GM19468 (cell line): ENCODE measurements at regions not wholly inside any gene's neighbourhood (a gene's known extent, or its start where the extent isn't known, plus 50 kb on each side); places are given as distances from the start of the nearest gene placed in this dataset.
A peak's percentile ranks its signal among the peaks of the same experiment; 100 is the strongest.

Experiments used
- ATAC-seq: cut with Tn5 transposase; IDR thresholded peaks from one replicate; pipeline ENCODE4 v1.9.1; 2021; ENCODE audit warnings: mild to moderate bottlenecking, moderate library complexity, moderate number of reproducible peaks; ENCODE audit not compliant: unreplicated experiment; ENCODE audit errors: extremely low read depth

- ATAC-seq, result no peak
Measured at GRCh38 chr2:144285324-144285723, 234.6 kb downstream of the ZEB2 start.

- ATAC-seq, result no peak
Measured at GRCh38 chr2:144281476-144281875, 238.4 kb downstream of the ZEB2 start.

DNA sequence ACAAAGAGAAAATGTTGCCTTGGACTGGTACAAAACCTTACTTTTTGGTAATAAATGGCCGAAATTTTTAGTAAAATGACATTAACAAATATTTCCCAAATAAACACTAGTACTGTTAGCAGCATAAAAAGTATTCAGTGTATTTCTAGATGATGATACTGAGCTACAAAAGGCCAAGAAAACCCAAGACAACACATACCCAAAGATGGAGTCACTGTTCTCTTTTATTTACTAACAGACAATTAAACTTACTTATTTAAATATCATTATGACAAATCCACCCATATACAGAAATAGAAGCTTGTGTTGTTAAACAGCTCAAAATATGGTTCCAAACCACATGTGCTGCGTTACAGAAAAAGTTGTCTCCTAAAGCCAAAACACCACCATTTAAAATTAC, 239.9 kb downstream of the ZEB2 start:
- no peak for ATAC-seq

DNA sequence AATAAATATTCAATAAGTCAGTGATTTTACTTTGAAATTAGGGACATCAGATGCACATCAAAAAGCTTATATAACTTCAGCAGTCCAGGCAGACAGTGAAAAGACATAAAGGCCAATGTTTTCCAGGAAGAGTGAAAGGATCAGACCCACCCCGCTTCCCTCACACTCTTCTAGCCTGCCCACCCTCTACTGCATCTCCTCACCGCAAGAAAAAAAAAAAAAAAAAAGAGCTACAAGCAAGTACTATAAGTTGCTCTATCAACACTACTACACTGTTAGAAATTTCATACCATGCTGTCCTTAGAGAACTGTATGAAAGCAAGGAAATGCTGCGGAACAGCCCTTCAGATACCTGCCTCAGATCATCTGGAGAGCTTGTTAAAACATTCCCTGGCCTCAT, 240.8 kb downstream of the ZEB2 start:
- ATAC-seq, result no peak

DNA sequence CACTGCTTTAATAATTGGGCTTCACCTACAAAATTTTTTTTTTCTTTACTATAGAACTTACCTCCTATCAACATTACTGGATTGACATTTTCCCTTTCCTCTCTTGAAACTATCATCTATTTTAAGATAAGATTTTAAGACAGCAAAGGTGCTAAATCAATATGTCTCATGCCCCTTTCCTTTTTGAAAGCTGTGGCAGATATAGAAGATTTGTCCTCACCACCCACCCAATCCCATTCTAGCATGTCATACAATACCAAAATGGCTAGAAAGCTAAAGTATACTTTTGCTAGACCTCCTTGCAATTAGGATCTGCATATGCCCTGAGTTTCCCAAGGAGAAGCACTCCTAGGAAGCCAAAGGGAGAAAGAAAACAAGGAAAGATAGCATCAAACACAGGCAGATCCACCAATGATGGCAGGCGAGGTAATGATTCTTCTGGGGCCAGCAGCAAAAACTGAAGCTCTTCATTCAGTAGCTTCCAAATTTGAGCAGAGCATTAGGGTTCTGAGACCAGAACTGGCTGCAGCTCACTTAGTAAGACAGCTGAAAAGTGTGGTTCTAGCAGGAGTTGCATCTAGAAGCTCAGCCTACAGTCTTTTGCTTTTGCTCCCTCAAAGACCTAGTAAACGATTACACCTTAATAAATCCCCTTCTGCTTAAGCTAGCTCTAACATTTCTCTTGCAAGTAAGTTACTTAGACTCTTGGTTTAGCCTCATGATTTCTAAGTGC, 242.1 kb downstream of the ZEB2 start:
- no peak for ATAC-seq

GRCh38 chr2:144275340-144275739, 244.6 kb downstream of the ZEB2 start:
- no peak for ATAC-seq

- no peak for ATAC-seq
Measured at GRCh38 chr2:144274131-144274530, 245.8 kb downstream of the ZEB2 start.

DNA sequence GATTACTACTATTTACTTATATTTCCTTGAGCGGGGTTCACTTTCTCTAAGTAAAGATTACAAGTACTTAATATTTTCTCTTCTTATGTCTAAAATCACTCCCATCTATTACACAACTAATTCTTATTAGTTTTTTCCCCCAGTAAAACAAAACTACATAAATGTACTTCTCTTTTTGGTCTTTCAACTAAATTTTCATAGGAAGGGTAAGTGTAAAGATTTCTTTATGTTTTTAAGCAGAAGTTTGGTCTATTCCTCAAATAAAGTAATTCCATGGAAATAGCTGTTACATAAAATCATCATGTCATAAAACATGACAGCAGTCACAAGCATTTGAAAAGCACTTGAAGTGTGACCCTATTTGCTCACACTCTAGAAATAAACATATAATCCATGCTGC, 249.0 kb downstream of the ZEB2 start:
- no peak for ATAC-seq

- no peak for ATAC-seq
Measured at GRCh38 chr2:144268036-144268678, 251.8 kb downstream of the ZEB2 start.

- ATAC-seq, result peak; percentile 68
Measured at GRCh38 chr2:144267239-144267638, 252.7 kb downstream of the ZEB2 start.

DNA sequence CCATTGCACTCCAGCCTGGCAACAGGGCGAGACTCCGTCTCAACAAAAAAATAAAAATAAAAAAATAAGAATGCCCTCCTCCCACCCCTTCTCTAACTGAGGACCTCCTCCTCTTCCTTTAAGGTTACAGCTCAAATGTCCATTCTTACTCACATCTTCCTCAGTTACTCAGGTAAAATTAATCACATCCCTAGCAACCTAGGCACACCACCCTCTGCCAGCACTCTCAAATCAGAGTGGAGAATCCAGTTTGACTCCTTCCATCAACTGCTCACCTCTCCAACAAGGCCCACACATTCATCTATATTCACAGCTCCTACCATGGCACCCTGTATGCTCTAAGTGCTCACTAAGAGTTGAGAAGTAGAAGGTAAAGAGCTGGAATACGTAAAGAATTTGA, 254.3 kb downstream of the ZEB2 start:
- ATAC-seq, result no peak

DNA sequence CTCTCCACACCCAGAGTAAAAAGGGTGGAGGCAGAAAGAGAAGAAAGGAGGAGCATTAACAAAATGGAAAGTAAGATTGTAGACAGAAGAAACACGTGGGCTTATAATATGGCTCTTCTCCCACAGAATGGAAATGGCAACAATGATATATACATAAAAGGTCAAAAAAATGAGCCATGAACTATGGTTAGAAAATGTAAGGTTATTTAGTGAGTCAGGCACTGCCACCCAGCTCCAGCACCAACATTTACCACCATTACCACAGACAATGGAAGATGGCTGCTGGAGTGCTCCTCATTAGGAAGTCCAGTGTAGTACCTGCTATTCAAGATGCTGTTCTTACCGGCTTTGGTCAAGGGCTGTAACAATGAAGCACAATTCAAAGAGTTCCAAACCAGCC, 258.0 kb downstream of the ZEB2 start:
- no peak for ATAC-seq

DNA sequence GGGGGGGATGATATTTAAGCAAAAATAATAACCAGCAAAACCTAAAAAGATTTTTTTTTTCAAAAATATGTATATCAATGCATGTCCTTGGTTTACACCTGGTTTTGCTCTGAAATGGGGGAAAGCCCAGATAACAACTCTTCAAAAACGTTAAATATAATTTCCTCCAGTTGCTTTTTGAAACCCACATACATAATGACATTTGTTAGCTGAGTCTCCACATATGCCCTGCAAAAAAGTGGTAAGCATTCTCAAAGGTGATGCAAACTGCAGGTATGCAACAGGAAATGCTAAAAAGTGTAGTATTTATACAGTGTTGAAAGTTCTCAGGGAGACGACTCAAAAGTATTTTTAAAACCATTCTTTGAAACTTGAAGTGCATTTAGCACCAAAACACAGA, 258.6 kb downstream of the ZEB2 start:
- ATAC-seq, result no peak

DNA sequence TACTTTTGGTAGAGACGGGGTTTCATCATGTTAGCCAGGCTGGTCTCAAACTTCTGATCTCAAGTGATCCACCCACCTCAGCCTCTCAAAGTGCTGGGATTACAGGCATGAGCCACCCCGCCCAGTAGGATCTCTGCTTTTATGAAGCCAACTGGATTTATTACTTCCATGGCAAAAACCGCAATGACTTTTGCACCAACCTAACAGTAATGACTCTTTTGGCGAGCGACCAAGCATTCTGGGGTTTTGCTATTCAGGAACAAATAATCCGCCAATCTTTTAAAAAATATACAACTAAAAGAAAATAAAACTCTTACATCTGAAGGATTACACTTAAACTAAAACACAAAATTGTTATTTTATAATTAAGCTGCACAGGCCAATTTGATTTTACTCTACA, 260.6 kb downstream of the ZEB2 start:
- no peak for ATAC-seq

DNA sequence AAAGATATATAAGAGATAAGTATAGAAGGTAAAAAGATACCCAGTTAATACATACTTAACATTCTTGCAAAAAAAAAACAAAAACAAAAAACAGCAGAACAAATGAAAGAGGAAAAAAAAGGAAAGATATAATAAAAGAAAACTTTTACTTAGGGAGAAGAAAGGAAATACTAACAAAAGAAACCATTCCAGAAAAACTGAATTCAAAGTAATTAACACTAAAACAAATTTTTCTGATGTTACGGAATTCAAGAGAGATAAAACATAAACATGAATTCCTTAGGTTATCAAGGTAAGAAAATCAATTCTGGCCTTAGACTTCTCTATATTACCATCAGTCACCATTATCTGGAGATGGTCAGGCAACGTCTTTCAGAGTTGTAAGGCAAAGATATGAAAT, 261.8 kb downstream of the ZEB2 start:
- ATAC-seq, result no peak

GRCh38 chr2:144256996-144257707, 262.8 kb downstream of the ZEB2 start:
- no peak for ATAC-seq

DNA sequence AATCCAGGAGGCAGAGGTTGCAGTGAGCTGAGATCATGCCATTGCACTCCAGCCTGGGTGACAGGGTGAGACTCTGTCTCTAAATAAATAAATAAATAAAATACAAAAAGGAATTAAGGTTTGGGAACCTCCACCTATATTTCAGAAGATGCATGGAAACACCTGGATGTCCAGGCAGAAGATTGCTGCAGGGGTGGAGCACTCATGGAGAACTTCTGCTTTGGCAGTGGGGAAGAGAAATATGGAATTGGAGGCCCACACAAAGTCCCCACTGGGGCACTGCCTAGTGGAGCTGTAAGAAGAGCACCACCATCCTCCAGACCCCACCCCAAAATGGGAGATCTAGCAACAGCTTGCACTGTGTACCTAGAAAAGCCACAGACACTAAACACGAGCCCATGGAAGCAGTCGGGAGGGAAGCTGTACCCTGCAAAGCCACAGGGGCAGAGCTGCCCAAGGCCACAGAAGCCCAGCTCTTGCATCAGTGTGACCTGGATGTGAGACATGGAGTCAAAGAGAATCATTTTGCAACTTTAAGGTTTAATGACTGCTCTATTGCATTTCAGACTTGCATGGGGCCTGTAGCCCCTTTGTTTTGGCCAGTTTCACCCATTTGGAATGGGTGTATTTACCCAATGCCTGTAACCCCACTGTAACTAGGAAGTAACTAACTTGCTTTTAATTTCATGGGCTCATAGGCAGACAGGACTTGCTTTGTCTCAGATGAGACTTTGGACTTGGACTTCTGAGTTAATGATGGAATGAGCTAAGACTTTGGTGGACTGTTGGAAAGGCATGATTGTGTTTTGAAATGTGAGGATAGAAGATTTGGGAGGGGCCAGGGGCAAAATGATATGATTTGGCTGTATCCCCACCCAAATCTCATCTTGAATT, 265.3 kb downstream of the ZEB2 start:
- no peak for ATAC-seq

DNA sequence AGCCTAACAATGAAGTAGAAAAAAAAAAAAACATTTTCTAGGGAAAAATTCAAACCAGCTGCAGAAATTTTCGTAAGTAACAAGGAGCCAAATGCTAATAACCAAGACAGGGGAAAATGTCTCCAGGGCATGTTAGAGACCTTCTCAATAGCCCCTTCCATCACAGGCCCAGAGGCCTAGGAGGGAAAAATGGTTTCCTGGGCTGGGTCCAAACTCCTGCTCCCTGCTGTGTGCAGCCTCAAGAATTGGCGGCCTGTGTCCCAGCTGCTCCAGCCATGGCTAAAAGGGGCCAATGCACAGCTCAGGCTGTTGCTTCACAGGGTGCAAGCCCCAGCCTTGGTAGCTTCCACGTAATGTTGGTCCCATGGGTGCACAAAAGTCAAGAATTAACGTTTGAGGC, 266.2 kb downstream of the ZEB2 start:
- ATAC-seq, result no peak

- no peak for ATAC-seq
Measured at GRCh38 chr2:144252694-144253093, 267.2 kb downstream of the ZEB2 start.

DNA sequence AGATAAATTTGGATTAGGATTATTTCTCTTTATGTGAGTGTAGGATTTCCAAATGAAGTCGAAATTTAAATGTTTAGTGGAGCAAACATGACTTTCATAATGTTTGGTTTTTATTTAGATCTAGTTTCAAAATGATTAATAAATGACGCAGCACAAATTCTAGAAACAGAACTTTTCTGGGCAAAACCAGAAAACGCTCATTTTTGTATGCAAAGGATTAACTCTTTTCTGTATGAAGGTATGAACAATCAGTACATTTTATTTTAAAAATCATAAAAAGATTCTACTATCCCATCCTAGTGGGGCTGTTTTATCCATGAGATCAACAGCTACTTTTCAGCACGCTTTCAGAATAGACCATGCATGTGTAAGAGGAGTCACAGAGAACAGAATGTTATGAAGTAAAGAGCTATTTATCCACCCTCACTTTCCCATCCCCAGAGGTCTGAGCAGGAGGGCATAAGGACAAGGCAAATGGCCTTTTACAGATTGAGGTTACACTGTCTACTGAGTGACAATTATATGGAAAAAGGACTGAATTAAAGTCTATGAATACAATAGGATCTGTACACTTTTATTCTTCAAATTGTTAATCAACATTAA, 270.8 kb downstream of the ZEB2 start:
- ATAC-seq, result no peak
